ENCODE measurements at regions not wholly inside any gene's neighbourhood (a gene's known extent, or its start where the extent isn't known, plus 50 kb on each side); places are given as distances from the start of the nearest gene placed in this dataset.

- TF ChIP-seq, protein P1, sequence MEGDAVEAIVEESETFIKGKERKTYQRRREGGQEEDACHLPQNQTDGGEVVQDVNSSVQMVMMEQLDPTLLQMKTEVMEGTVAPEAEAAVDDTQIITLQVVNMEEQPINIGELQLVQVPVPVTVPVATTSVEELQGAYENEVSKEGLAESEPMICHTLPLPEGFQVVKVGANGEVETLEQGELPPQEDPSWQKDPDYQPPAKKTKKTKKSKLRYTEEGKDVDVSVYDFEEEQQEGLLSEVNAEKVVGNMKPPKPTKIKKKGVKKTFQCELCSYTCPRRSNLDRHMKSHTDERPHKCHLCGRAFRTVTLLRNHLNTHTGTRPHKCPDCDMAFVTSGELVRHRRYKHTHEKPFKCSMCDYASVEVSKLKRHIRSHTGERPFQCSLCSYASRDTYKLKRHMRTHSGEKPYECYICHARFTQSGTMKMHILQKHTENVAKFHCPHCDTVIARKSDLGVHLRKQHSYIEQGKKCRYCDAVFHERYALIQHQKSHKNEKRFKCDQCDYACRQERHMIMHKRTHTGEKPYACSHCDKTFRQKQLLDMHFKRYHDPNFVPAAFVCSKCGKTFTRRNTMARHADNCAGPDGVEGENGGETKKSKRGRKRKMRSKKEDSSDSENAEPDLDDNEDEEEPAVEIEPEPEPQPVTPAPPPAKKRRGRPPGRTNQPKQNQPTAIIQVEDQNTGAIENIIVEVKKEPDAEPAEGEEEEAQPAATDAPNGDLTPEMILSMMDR (conservative IDR thresholded peaks at IDR 0.05; ENCODE audit: low read length) = no peak
- no peak for TF ChIP-seq EZH2phosphoT487 (IDR thresholded peaks at IDR 0.05; ENCODE audit: borderline replicate concordance, low read depth, low read length)
Measured at GRCh38 chr18:52190195-52190594, 149.8 kb upstream of the DCC start.

Data from OCI-LY7 (cell line).